A673 (cell line): ENCODE measurements at regions not wholly inside any gene's neighbourhood (a gene's known extent, or its start where the extent isn't known, plus 50 kb on each side); places are given as distances from the start of the nearest gene placed in this dataset.

Experiments used
- CTCF ChIP-seq: fragments of 300-800, 200-600 bp; sonication (generic); conservative IDR thresholded peaks from 2 replicates; pipeline ENCODE4 v1.5.1; 2017; ENCODE audit warnings: low read depth, mild to moderate bottlenecking, antibody characterized with exemption, low read length, moderate library complexity, mixed read lengths
- EZH2 ChIP-seq: fragments of 200-600 bp; sonication (generic); IDR thresholded peaks from 2 replicates; pipeline ENCODE4 v1.6.1; 2017; ENCODE audit warnings: borderline replicate concordance, low read depth, mild to moderate bottlenecking, mixed read lengths, antibody characterized with exemption, low read length; ENCODE audit not compliant: poor library complexity, severe bottlenecking

- TF ChIP-seq CTCF (no peak), EZH2 (no peak)
These were observed 331.8 kb upstream of the NMUR2 start for GRCh38 chr5:152736906-152737305.
